Forelimb muscle (tissue), 1 donor: ENCODE measurements at regions not wholly inside any gene's neighbourhood (a gene's known extent, or its start where the extent isn't known, plus 50 kb on each side); places are given as distances from the start of the nearest gene placed in this dataset.
"Not testable (repeated sequence)": the region's sequence is repeated elsewhere in the genome, so short reads cannot be mapped to it uniquely, and the experiment has no call there.

ENCODE experiments used
- DNase-seq: peaks from one replicate; pipeline ENCODE4 v3.0.0-alpha.2; 2013; ENCODE audit warnings: low read depth

DNA sequence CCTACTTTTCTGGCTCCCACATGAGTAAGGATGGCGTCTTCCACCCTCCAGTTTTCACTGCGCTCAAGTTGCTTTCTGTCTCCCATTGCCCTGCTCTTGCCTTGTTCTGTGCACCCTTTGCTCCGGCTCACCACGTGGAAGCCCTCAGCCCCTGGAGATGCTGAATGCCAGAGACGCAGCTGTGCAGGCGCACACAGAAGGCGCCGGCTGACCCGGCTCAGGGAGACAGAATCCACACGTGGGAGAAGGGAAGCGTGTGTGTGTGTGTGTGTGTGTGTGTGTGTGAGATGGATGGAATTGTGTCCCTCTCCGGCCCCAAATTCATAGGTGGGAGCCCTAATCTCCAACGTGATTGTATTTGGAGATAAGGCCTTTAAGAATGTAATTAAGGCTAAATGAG, 118.2 kb upstream of the ERRFI1 start:
- DNase-seq: no peak

- no peak for DNase-seq
Observed at GRCh38 chr1:8142955-8143629, 117.0 kb upstream of the ERRFI1 start.

DNA sequence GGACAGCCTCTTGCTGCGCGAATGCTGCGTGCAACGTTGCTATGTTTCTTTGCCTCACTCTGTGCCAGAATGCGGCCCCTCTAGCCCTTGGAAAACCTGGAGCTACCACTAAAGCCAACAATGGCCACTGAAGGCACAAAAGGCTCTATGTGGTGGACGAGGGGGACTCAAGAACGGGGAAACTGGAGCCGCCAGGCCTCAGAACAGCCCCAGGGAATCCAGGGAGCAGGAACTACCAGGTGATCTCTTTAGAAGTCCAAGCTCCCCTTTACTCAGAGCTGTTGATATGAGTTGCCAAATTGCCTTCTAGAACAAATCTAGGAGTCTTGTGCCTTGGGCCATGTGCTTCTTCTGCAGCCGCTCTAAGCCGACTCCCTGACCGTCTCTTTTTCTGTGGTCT, 113.8 kb upstream of the ERRFI1 start:
- no peak for DNase-seq

DNA sequence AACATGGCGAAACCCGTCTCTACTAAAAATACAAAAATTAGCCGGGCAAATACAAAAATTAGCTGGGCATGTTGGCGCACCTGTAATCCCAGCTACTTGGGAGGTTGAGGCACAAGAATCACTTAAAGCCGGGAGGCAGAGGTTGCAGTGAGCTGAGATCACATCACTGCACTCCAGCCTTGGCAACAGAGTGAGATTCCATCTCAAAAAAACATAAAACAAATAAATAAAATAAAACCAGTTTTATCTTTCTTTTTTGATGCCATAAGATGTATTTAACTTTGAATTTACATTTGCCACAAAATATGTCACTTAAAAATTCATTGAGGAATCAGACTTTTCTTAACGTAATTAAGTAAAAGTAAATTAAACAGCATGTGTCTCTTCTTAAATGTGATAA, 113.3 kb upstream of the ERRFI1 start:
- DNase-seq: no peak

GRCh38 chr1:8138673-8139072, 112.6 kb upstream of the ERRFI1 start:
- no peak for DNase-seq

GRCh38 chr1:8137481-8138244, 111.6 kb upstream of the ERRFI1 start:
- no peak for DNase-seq

DNA sequence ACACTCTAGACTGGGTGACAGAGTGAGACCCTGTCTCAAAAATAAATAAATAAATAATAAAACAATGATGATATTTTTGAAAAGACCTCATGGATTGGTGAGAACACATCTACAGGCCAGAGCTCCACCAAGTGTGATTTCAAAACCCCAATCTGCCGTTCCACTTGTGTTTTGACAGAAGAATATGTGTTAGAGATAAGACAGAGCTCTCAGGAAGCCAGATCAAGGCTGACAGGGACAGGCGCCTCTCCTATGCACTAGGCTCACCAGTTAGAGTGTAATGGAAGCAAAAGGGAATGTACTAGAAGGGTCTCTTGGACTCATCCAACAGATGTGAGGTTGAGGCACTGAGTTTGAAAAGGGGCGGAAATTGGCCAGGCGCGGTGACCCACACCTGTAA, 110.7 kb upstream of the ERRFI1 start:
- DNase-seq: no peak

GRCh38 chr1:8135250-8135649, 109.1 kb upstream of the ERRFI1 start:
- DNase-seq: no peak

DNA sequence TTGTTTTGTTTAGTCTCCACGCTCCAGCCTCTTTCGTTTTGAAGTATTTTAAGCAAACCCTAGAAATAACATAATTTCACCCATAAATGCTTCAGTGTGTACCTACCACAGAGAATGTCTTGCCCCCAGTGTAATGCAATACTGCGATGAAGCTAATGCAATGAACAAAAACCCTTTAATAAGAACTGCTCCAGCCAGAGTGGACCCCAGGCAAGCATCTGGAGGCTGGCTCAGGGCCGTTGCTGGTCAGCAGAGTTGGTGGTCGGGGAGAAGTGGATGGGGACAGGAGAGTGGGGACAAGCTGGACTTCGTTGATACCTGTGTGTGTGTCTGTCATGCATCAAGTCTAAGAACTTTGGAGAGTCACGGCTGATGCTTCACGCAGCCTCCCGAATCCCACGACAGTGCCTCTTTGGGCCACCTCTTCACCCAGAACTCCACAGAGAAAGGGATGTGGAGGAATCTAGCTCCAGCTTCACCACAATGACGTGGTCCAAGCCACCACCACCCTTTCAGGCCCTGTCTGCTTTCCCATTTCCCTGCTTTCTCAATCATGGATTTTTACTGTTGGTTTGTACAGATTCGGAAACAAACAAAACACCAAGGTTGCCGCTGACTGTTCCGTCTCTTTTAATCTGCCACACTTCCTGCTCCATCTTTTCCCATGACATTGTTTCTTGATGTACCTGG, 108.6 kb upstream of the ERRFI1 start:
- DNase-seq: no peak

- DNase-seq: no peak
Observed at GRCh38 chr1:8133657-8134430, 107.7 kb upstream of the ERRFI1 start.

- DNase-seq: no peak
Observed at GRCh38 chr1:8133190-8133589, 107.1 kb upstream of the ERRFI1 start.

GRCh38 chr1:8127171-8127641, 101.1 kb upstream of the ERRFI1 start:
- DNase-seq: no peak

DNA sequence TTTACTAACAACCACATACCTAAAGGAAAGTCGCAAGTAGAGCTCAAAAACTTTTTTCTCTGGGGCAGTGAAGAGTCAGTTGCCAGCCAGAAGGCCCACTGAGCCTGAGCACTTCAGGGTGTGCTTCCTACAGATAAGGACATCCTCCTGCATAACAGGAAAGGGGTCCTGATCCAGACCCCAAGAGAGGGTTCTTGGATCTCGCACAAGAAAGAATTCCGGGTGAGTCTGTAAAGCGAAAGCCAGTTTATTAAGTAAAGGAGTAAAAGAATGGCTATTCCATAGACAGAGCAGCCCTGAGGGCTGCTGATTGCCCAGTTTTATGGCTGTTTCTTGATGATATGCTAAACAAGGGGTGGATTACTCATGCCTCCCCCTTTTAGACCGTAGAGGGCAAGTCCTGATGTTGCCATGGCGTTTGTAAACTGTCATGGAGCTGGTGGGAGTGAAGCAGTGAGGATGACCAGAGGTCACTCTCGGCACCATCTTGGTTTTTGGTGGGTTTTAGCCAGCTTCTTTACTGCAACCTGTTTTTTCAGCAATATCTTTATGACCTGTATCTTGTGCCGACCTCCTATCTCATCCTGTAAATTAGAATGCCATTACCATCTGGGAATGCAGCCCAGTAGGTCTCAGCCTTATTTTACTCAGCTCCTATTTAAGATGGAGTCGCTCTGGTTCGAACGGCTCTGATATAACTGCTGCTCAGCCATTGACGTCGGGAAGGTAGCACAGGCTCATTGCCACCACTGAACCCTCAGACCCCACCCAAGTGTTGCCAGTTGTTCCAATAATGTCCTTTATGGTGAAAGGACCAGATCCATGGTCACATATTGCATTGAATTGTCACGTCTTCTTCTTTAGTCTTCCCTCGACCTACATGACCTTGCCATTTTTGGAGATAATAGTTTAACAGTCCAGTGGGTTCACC, 96.6 kb upstream of the ERRFI1 start:
- no peak for DNase-seq

- DNase-seq: no peak
Observed at GRCh38 chr1:8122160-8122476, 96.0 kb upstream of the ERRFI1 start.

GRCh38 chr1:8121261-8122159, 95.4 kb upstream of the ERRFI1 start:
- DNase-seq: no peak

DNA sequence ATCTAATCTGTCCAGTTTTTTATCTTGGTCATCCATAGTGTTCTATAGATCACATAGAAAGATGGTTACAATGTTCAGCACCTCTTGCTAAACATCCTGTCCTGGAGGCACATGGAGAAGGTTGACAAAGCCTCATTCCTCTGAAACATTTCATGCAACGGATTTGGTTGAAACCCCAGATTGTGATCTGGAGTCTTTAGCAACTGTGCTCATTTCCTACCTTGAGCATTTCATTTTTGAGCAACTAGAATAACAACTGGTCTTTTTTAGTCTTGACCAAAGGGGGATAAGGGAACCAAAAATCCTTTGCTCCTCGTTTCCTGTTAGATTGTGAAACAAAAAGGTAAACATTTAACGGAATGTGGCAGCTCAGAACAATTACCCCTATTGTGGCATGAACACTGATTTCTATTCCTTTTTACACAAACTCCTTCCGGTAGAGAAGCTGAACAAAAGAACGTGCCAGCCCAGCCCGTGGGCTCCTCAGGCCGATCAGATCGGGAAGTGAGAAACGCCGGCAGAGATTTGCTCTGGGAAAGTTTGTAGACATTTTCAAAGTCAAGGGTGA, 94.7 kb upstream of the ERRFI1 start:
- no peak for DNase-seq

DNA sequence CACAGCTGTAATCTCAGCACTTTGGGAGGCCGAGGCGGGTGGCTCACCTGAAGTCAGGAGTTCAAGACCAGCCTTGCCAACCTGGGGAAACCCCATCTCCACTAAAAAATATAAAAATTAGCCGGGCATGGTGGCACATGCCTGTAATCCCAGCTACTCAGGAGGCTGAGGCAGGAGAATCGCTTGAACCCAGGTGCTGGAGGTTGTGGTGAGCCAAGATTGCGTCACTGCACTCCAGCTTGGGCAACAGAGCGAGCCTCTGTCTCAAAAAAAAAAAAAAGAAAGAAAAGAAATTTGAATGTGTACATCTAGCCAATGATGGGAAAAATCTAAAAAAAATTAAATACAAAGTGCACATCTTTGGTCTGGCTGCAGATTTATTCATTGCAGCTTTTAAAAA, 92.6 kb upstream of the ERRFI1 start:
- DNase-seq: not testable (repeated sequence)

GRCh38 chr1:8118031-8118451, 91.9 kb upstream of the ERRFI1 start:
- DNase-seq: no peak

GRCh38 chr1:8116894-8117264, 90.8 kb upstream of the ERRFI1 start:
- peak; percentile 63 for DNase-seq

DNA sequence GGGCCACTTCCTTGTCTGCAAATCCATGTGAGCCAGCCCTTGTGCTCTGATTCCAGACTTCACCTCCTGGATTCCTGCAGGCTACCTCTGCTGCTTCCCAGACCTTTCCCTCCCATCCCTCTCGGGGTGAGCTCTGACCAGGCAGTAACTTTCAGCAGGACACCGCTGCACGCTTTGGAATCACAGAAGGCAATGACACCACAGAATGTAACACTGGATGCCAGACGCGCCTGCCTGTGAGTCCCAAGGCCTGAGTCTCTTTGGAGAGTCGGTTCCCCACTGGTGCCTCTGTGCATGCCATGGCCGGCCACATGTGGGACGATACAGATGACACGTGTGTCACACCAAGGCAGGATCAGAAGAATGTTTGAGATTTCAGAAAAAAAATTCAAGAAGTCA, 89.7 kb upstream of the ERRFI1 start:
- DNase-seq: no peak
